HCT116 (cell line): ENCODE measurements at regions not wholly inside any gene's neighbourhood (a gene's known extent, or its start where the extent isn't known, plus 50 kb on each side); places are given as distances from the start of the nearest gene placed in this dataset.

Experiments used
- ATAC-seq: fragments of 200-7000 bp; cut with Tn5 transposase; 2 replicates; pipeline ENCODE4 v1.9.1; 2020; ENCODE audit warnings: mild to moderate bottlenecking, moderate library complexity
- BruUV-seq: library from RNA; stranded (reverse); fragments of 400-500 nt; replicated peaks from 2 replicates; lab custom pipeline; 2021; lab: Mats Ljungman, UMichigan
- CTCF ChIA-PET: fragments of 300-600 bp; sonication (Branson Sonifier 250); formaldehyde crosslinking; loops from one replicate; lab custom pipeline; 2021; ENCODE audit warnings: antibody characterized with exemption; lab: Charles Lee
- POLR2A ChIA-PET: fragments of 300-600, 350-600 bp; sonication (Branson Sonifier 250); formaldehyde crosslinking; loops from one replicate; lab custom pipeline; 2021; ENCODE audit warnings: antibody characterized with exemption; lab: Charles Lee
- RAD21 ChIA-PET, 2 experiments: fragments of 300-600 bp; sonication (Branson Sonifier 250); formaldehyde crosslinking; loops; one replicate each; lab custom pipeline; 2023; ENCODE audit warnings: low total read pairs in 2 of 2; ENCODE audit not compliant: uncharacterized antibody in 2 of 2, unreplicated experiment in 2 of 2, low non-redundant PET in 1 of 2; lab: Charles Lee
- DNase-seq: peaks from one replicate; pipeline ENCODE4 v3.0.0-alpha.2; 2010; ENCODE audit warnings: low read depth, low spot score
- H2AFZ ChIP-seq: fragments of 200-600 bp; shearing (Covaris generic), sonication (generic); 2 replicates; pipeline ENCODE4 v1.6.1; 2017; ENCODE audit warnings: low read depth, mixed run types, mixed read lengths, antibody characterized with exemption, low read length; ENCODE audit not compliant: poor library complexity, severe bottlenecking
- H3K27ac ChIP-seq: 2 replicates; pipeline ENCODE4 v1.5.1; 2012; ENCODE audit warnings: low read depth, low read length
- H3K27me3 ChIP-seq: fragments of 200-600 bp; sonication (generic); 2 replicates; pipeline ENCODE4 v1.6.1; 2016; ENCODE audit warnings: mixed run types, low read length, mixed read lengths; ENCODE audit not compliant: insufficient read depth
- H3K36me3 ChIP-seq, 2 experiments: fragments of 200-500 bp in 1 of 2; fragments of 200-600 bp in 1 of 2; sonication (Bioruptor generic) in 1 of 2; sonication (generic) in 1 of 2; 2 replicates each; pipeline versions ENCODE4 v1.5.1 to v1.6.1; 2014 to 2016; ENCODE audit warnings: low read length in 2 of 2, inconsistent platforms in 1 of 2, mixed read lengths in 1 of 2, mixed run types in 1 of 2; ENCODE audit not compliant: insufficient read depth in 2 of 2, control insufficient read depth in 1 of 2
- H3K4me1 ChIP-seq, 2 experiments: fragments of 200-600 bp in 1 of 2; sonication (generic) in 1 of 2; 2 replicates each; pipeline versions ENCODE4 v1.5.1 to v1.6.1; 2012 to 2017; ENCODE audit warnings: low read length in 2 of 2, inconsistent platforms in 1 of 2, mild to moderate bottlenecking in 1 of 2, mixed read lengths in 1 of 2, mixed run types in 1 of 2, moderate library complexity in 1 of 2; ENCODE audit not compliant: insufficient read depth in 2 of 2, control insufficient read depth in 1 of 2
- H3K4me2 ChIP-seq: fragments of 200-600 bp; sonication (generic); 2 replicates; pipeline ENCODE4 v1.6.1; 2017; ENCODE audit warnings: mixed run types, low read length, mixed read lengths
- H3K4me3 ChIP-seq, 2 experiments: fragments of 200-600 bp in 1 of 2; sonication (generic) in 1 of 2; replicated peaks in 1 of 2; 2 replicates each; pipeline ENCODE4 v1.5.1; 2011 to 2016; ENCODE audit warnings: low read length in 2 of 2, control low read depth in 1 of 2, low read depth in 1 of 2, mild to moderate bottlenecking in 1 of 2, mixed read lengths in 1 of 2, mixed run types in 1 of 2
- H3K79me2 ChIP-seq: fragments of 200-600 bp; sonication (generic); 2 replicates; pipeline ENCODE4 v1.6.1; 2017; ENCODE audit warnings: mild to moderate bottlenecking, mixed run types, low read length, moderate library complexity, mixed read lengths; ENCODE audit not compliant: insufficient read depth
- H3K9ac ChIP-seq: fragments of 200-600 bp; sonication (generic); 2 replicates; pipeline ENCODE4 v1.6.1; 2016; ENCODE audit warnings: low read length, mixed read lengths
- H3K9me2 ChIP-seq: fragments of 200-600 bp; sonication (generic), shearing (Covaris generic); 2 replicates; pipeline ENCODE4 v1.6.1; 2017; ENCODE audit warnings: mixed run types, mild to moderate bottlenecking, moderate library complexity; ENCODE audit not compliant: insufficient read depth
- H3K9me3 ChIP-seq, 2 experiments: fragments of 200-500 bp in 1 of 2; fragments of 200-600 bp in 1 of 2; sonication (Bioruptor generic) in 1 of 2; sonication (generic) in 1 of 2; 2 replicates each; pipeline ENCODE4 v1.6.1; 2014 to 2017; ENCODE audit warnings: low read length in 2 of 2, mixed read lengths in 2 of 2, inconsistent platforms in 1 of 2, low read depth in 1 of 2, mild to moderate bottlenecking in 1 of 2, mixed run types in 1 of 2, moderate library complexity in 1 of 2; ENCODE audit not compliant: control insufficient read depth in 1 of 2, insufficient read depth in 1 of 2
- H4K20me1 ChIP-seq: fragments of 200-600 bp; sonication (generic), shearing (Covaris generic); 2 replicates; pipeline ENCODE4 v1.6.1; 2017; ENCODE audit warnings: mixed run types, mild to moderate bottlenecking, moderate library complexity; ENCODE audit not compliant: insufficient read depth
- CBX3 ChIP-seq: IDR thresholded peaks from 2 replicates; pipeline ENCODE4 v1.6.1; 2012; ENCODE audit warnings: low read depth
- EGR1 ChIP-seq: IDR thresholded peaks from 2 replicates; pipeline ENCODE4 v1.6.1; 2012; ENCODE audit warnings: low read depth
- ELF1 ChIP-seq: IDR thresholded peaks from 2 replicates; pipeline ENCODE4 v1.6.1; 2012; ENCODE audit warnings: low read depth, borderline replicate concordance
- EZH2 ChIP-seq: fragments of 200-600 bp; sonication (generic); IDR thresholded peaks from 2 replicates; pipeline ENCODE4 v1.6.1; 2017; ENCODE audit warnings: antibody characterized with exemption, mixed run types
- EZH2phosphoT487 ChIP-seq: fragments of 200-600 bp; IDR thresholded peaks from 2 replicates; pipeline ENCODE4 v1.6.1; 2018; ENCODE audit warnings: antibody characterized with exemption, borderline replicate concordance
- FOSL1 ChIP-seq: IDR thresholded peaks from 2 replicates; pipeline ENCODE4 v1.6.1; 2012; ENCODE audit warnings: low read depth
- intact Hi-C: fragments of 100-400 bp; cut with micrococcal nuclease; formaldehyde crosslinking; loops from 2 replicates; pipeline ENCODE4 v1.10.0; 2022
- TF ChIP-seq, protein P1 (sequence below), 3 experiments: fragments of 200-600 bp in 1 of 3; sonication (generic) in 1 of 3; IDR thresholded peaks in 2 of 3; conservative IDR thresholded peaks in 1 of 3; 2 replicates each; pipeline ENCODE4 v1.5.1; 2012 to 2017; ENCODE audit warnings: low read depth in 2 of 3, low read length in 2 of 3, antibody characterized with exemption in 1 of 3, borderline replicate concordance in 1 of 3, control low read depth in 1 of 3, mild to moderate bottlenecking in 1 of 3, mixed read lengths in 1 of 3, mixed run types in 1 of 3, moderate library complexity in 1 of 3; ENCODE audit not compliant: insufficient read depth in 1 of 3
- TF ChIP-seq, protein P2 (sequence below): IDR thresholded peaks from 2 replicates; pipeline ENCODE4 v1.6.1; 2011; ENCODE audit warnings: mild to moderate bottlenecking, low read length, moderate library complexity; ENCODE audit not compliant: insufficient replicate concordance; ENCODE audit errors: extremely low read depth
- TF ChIP-seq, protein P3 (sequence below): IDR thresholded peaks from 2 replicates; pipeline ENCODE4 v1.6.1; 2012

DNA sequence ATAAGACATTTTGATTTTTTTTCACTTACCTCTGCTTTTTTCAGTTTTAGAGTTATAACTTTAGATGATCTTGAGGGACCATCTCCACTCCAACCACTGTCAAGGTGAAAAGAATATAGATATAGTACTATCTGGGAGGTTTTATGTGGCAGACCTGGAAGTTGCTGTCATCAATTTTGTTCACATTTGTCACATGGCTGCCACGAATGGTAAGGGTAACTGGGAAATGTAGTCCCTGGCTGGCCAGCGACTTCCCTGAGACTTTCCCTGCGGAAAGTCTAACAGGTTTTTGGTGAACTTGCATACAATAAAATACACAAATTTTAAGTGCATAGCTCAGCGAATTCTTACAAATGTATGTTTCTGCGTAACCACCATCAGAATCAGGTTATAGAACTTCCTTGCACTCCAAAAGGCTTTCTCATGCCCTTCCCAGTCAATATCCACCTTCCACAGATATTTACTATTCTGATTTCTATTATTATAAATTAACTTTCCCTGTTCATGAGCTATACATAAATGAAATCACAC lies 121.5 kb downstream of the MAT2B start:
- H3K4me1 ChIP-seq, result no peaks in the 10 kb centered on the region
- no peaks in the 10 kb centered on the region for H4K20me1 ChIP-seq
- no peak overlapping the region for H3K4me3 ChIP-seq
- TF ChIP-seq, protein P1, sequence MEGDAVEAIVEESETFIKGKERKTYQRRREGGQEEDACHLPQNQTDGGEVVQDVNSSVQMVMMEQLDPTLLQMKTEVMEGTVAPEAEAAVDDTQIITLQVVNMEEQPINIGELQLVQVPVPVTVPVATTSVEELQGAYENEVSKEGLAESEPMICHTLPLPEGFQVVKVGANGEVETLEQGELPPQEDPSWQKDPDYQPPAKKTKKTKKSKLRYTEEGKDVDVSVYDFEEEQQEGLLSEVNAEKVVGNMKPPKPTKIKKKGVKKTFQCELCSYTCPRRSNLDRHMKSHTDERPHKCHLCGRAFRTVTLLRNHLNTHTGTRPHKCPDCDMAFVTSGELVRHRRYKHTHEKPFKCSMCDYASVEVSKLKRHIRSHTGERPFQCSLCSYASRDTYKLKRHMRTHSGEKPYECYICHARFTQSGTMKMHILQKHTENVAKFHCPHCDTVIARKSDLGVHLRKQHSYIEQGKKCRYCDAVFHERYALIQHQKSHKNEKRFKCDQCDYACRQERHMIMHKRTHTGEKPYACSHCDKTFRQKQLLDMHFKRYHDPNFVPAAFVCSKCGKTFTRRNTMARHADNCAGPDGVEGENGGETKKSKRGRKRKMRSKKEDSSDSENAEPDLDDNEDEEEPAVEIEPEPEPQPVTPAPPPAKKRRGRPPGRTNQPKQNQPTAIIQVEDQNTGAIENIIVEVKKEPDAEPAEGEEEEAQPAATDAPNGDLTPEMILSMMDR (IDR thresholded peaks at IDR 0.05 in 2 of 3, conservative IDR thresholded peaks at IDR 0.05 in 1 of 3; ENCODE audit: borderline replicate concordance in 1 of 3, insufficient read depth in 1 of 3, low read depth in 2 of 3, low read length in 2 of 3), result no peak
- TF ChIP-seq EZH2phosphoT487, result no peak
- TF ChIP-seq, protein P2, sequence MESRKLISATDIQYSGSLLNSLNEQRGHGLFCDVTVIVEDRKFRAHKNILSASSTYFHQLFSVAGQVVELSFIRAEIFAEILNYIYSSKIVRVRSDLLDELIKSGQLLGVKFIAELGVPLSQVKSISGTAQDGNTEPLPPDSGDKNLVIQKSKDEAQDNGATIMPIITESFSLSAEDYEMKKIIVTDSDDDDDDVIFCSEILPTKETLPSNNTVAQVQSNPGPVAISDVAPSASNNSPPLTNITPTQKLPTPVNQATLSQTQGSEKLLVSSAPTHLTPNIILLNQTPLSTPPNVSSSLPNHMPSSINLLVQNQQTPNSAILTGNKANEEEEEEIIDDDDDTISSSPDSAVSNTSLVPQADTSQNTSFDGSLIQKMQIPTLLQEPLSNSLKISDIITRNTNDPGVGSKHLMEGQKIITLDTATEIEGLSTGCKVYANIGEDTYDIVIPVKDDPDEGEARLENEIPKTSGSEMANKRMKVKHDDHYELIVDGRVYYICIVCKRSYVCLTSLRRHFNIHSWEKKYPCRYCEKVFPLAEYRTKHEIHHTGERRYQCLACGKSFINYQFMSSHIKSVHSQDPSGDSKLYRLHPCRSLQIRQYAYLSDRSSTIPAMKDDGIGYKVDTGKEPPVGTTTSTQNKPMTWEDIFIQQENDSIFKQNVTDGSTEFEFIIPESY, result no peak
- TF ChIP-seq FOSL1, result no peak
- no peak for TF ChIP-seq CBX3
- TF ChIP-seq, protein P3, sequence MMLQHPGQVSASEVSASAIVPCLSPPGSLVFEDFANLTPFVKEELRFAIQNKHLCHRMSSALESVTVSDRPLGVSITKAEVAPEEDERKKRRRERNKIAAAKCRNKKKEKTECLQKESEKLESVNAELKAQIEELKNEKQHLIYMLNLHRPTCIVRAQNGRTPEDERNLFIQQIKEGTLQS, result no peak
- no peak for TF ChIP-seq EZH2
- TF ChIP-seq EGR1, result no peak
- no peak for TF ChIP-seq ELF1
- TF ChIP-seq, all 23 proteins: peak for 0
- ATAC-seq (no peak), DNase-seq (no peak)
- ChIA-PET CTCF (no interaction called here), POLR2A (no interaction called here), RAD21 (no interaction called here)
- intact Hi-C loops, result no loop called here
- H3K9ac ChIP-seq, result no peak overlapping the region
- H3K27me3 ChIP-seq, result 0 out of 2 replicates have a peak, but pooled peaks cover 3% of the 10 kb centered on the region
- H3K79me2 ChIP-seq, result no peaks in the 10 kb centered on the region
- no peaks in the 10 kb centered on the region; the same call in 1 of the 2 replicates for H3K9me2 ChIP-seq
- no peak overlapping the region for H3K27ac ChIP-seq
- no peaks in the 10 kb centered on the region for H3K36me3 ChIP-seq
- no TSS peak for BruUV-seq
- H3K4me2 ChIP-seq, result no peak overlapping the region
- H3K9me3 ChIP-seq, result no peaks in the 10 kb centered on the region
- no peak overlapping the region for H2AFZ ChIP-seq
